ENCODE measurements at regions not wholly inside any gene's neighbourhood (a gene's known extent, or its start where the extent isn't known, plus 50 kb on each side); places are given as distances from the start of the nearest gene placed in this dataset.

- H3K27ac Mint-ChIP-seq, result no peak overlapping the region
- no peaks in the 10 kb centered on the region for H3K36me3 Mint-ChIP-seq (ENCODE audit: low read depth)
- peaks cover 74% of the 10 kb centered on the region for H3K27me3 Mint-ChIP-seq (ENCODE audit: low read depth, poor library complexity)
Measured at GRCh38 chr2:120598416-120598815, 137.3 kb upstream of the GLI2 start.

DNA sequence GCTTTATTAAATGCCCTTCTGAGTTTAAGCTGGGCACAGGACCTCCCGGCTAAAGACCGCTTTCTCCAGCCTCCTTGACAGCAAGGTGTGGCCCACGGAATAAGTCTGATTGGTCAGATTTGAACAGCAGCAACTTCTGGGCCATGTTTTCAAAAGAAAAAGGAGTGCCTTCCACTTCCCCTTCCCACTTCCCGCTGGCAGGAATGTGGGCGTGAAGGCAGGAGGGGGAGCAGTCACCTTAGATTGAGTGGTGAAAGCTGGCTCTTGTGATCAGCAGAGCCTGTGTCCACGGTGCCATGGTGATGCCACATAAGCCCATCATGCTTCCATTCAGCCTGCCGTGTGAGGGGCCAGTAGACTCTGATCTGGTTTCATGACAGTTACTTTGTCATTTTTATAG, 136.6 kb upstream of the GLI2 start:
- H3K4me3 Mint-ChIP-seq, result no peak overlapping the region
- DNase-seq, result no peak
- no peaks in the 10 kb centered on the region for H3K9me3 Mint-ChIP-seq
- TF ChIP-seq, protein P1, sequence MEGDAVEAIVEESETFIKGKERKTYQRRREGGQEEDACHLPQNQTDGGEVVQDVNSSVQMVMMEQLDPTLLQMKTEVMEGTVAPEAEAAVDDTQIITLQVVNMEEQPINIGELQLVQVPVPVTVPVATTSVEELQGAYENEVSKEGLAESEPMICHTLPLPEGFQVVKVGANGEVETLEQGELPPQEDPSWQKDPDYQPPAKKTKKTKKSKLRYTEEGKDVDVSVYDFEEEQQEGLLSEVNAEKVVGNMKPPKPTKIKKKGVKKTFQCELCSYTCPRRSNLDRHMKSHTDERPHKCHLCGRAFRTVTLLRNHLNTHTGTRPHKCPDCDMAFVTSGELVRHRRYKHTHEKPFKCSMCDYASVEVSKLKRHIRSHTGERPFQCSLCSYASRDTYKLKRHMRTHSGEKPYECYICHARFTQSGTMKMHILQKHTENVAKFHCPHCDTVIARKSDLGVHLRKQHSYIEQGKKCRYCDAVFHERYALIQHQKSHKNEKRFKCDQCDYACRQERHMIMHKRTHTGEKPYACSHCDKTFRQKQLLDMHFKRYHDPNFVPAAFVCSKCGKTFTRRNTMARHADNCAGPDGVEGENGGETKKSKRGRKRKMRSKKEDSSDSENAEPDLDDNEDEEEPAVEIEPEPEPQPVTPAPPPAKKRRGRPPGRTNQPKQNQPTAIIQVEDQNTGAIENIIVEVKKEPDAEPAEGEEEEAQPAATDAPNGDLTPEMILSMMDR (IDR thresholded peaks at IDR 0.05), result no peak
- H3K27ac Mint-ChIP-seq, result no peak overlapping the region
- no peaks in the 10 kb centered on the region for H3K36me3 Mint-ChIP-seq (ENCODE audit: low read depth)
- H3K4me1 Mint-ChIP-seq, result no peaks in the 10 kb centered on the region
- H3K27me3 Mint-ChIP-seq (ENCODE audit: low read depth, poor library complexity), result peaks cover 72% of the 10 kb centered on the region

More at GRCh38 chr2:120598416-120598815, 137.3 kb upstream of the GLI2 start:
- Mint-ChIP-seq H3K4me3 (no peak overlapping the region), H3K4me1 (no peaks in the 10 kb centered on the region), H3K9me3 (no peaks in the 10 kb centered on the region)
- TF ChIP-seq, protein P1 (IDR thresholded peaks at IDR 0.05), result no peak
- no peak for DNase-seq

DNA sequence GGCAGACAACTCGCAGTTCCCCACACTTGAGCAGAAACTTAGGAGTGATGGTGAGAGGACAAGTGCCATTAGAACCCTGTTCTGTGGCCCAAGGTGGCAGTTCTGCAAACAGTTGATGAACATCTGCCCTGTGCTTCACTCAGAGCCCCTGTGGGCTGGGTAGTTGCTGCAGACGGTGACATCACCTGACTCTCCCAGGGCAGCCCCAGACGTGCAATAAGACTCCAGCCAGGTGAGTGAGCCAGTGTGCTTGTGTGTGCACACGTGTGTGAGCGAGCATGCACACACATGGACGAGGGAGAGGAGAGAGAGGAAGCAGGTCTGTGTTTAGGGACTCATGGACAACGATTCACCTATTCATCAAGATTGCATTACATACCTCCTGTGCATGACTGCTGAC, 136.0 kb upstream of the GLI2 start:
- Mint-ChIP-seq H3K4me3 (no peak overlapping the region), H3K27ac (no peak overlapping the region), H3K4me1 (no peaks in the 10 kb centered on the region), H3K27me3 (ENCODE audit: low read depth, poor library complexity) (peaks cover 72% of the 10 kb centered on the region), H3K36me3 (ENCODE audit: low read depth) (no peaks in the 10 kb centered on the region), H3K9me3 (peaks cover 4% of the 10 kb centered on the region)
- TF ChIP-seq, protein P1 (IDR thresholded peaks at IDR 0.05), result no peak
- DNase-seq, result no peak

DNA sequence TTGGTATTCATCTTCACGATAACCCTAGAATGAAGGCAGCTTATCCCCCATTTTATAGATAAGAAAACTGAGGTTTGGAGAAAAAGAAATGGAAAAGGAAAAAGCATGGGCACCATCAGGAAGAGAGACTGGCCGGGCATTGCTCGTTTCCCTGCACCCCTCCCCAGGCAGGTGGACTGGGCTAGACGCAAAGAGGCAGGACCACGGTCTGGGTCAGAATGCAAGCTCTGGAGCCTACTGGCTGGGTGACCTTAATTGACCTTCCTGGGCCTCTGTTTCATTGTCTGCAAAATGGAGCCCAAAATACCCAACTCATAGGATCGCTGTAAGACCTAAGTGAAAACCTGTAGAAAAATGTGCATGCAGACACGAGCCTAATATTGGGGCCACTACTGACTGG, 135.3 kb upstream of the GLI2 start:
- no peaks in the 10 kb centered on the region for H3K36me3 Mint-ChIP-seq (ENCODE audit: low read depth)
- no peaks in the 10 kb centered on the region for H3K4me1 Mint-ChIP-seq
- peaks cover 4% of the 10 kb centered on the region for H3K9me3 Mint-ChIP-seq
- H3K27me3 Mint-ChIP-seq (ENCODE audit: low read depth, poor library complexity), result peaks cover 73% of the 10 kb centered on the region
- no peak for DNase-seq
- no peak overlapping the region for H3K27ac Mint-ChIP-seq
- TF ChIP-seq, protein P1 (IDR thresholded peaks at IDR 0.05), result no peak
- no peak overlapping the region for H3K4me3 Mint-ChIP-seq

DNA sequence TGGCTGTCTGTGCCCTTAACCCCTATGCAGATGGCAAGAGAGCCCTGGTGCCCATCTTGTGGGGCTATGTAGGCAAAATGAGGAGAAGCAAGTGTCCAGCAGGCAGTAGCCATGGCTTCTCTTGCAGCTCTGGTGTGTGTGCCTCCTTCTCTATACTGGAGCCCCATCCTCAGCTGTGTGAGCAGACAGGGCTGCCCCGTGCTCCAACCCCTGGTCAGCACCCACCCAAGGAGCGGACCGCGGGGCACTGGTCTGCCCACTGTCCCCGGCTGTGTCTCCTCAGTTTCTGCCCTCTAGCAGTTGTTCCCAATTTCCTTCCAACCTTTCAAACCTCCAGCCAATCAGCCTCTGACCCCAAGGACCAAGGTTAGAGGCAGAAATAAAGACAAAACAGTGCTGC, 134.9 kb upstream of the GLI2 start:
- H3K27ac Mint-ChIP-seq, result no peak overlapping the region
- peaks cover 4% of the 10 kb centered on the region for H3K4me1 Mint-ChIP-seq
- peaks cover 73% of the 10 kb centered on the region for H3K27me3 Mint-ChIP-seq (ENCODE audit: low read depth, poor library complexity)
- TF ChIP-seq, protein P1 (IDR thresholded peaks at IDR 0.05), result no peak
- H3K4me3 Mint-ChIP-seq, result no peak overlapping the region
- no peaks in the 10 kb centered on the region for H3K36me3 Mint-ChIP-seq (ENCODE audit: low read depth)
- peaks cover 4% of the 10 kb centered on the region for H3K9me3 Mint-ChIP-seq
- DNase-seq, result no peak

DNA sequence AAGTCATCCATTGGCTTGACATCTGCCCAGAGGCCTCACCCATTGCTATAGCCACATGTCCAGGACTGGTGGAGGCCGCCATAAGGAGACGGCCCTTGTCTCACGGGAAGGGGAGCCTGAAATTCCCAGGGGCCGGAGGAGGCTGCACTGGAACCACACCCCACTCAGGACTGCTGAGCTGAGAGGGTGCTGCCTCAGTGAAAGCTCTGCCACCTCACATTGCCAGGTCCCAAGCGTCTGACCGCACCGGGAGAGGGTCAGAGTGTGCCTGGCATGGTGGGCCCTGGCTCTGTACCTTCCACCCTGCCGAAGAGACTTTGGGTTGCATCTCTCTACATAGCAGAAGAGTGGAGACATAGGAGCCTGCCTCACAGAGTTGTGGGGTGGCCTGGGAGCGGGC, 134.1 kb upstream of the GLI2 start:
- peaks cover 72% of the 10 kb centered on the region for H3K27me3 Mint-ChIP-seq (ENCODE audit: low read depth, poor library complexity)

More for the DNA sequence above, 134.1 kb upstream of the GLI2 start:
- no peak for DNase-seq
- peaks cover 4% of the 10 kb centered on the region for H3K9me3 Mint-ChIP-seq
- no peaks in the 10 kb centered on the region for H3K36me3 Mint-ChIP-seq (ENCODE audit: low read depth)
- peaks cover 6% of the 10 kb centered on the region for H3K4me1 Mint-ChIP-seq
- H3K4me3 Mint-ChIP-seq, result no peak overlapping the region
- no peak overlapping the region for H3K27ac Mint-ChIP-seq
- TF ChIP-seq, protein P1 (IDR thresholded peaks at IDR 0.05), result no peak
